HepG2 (cell line): ENCODE measurements at regions not wholly inside any gene's neighbourhood (a gene's known extent, or its start where the extent isn't known, plus 50 kb on each side); places are given as distances from the start of the nearest gene placed in this dataset.
"Not testable (repeated sequence)": the region's sequence is repeated elsewhere in the genome, so short reads cannot be mapped to it uniquely, and the experiment has no call there.

Source experiments
- ATAC-seq: fragments of 200-7000 bp; cut with Tn5 transposase; 3 replicates; pipeline ENCODE4 v1.9.1; 2020; ENCODE audit warnings: mild to moderate bottlenecking, moderate library complexity
- BruUV-seq: library from RNA; stranded (reverse); fragments of 400-500 nt; replicated peaks from 2 replicates; lab custom pipeline; 2021; lab: Mats Ljungman, UMichigan
- CTCF ChIA-PET: fragments of 300-600 bp; formaldehyde crosslinking; extraction: SDS; loops from one replicate; lab custom pipeline; 2021; ENCODE audit warnings: low total read pairs, inconsistent platforms, low intra/inter-chr PET ratio; lab: Yijun Ruan, JAX
- POLR2A ChIA-PET: fragments of 350-600 bp; sonication (Branson Sonifier 250); formaldehyde crosslinking; loops from one replicate; lab custom pipeline; 2020; ENCODE audit warnings: antibody characterized with exemption, inconsistent platforms; lab: Yijun Ruan, JAX
- DNase-seq: peaks from one replicate; pipeline ENCODE4 v3.0.0-alpha.2; 2015; ENCODE audit warnings: low spot score
- FAIRE-seq: peaks from 3 replicates; lab custom pipeline; 2011; peaks lifted over from hg19 to GRCh38; lab: Jason Lieb, UNC
- H2AFZ ChIP-seq: one replicate; pipeline ENCODE4 v1.6.1; 2011; ENCODE audit warnings: low read length, inconsistent platforms
- H3K27ac ChIP-seq: fragments of 300-600 bp; 3 replicates; pipeline ENCODE4 v1.8.0; 2011; ENCODE audit warnings: mixed run types, mild to moderate bottlenecking, mixed read lengths, low read length, inconsistent platforms; ENCODE audit not compliant: insufficient read depth; ENCODE audit errors: extremely low read length
- H3K27me3 ChIP-seq, 2 experiments: fragments of 200-600 bp in 1 of 2; 2 replicates in 1 of 2; 3 replicates in 1 of 2; pipeline versions ENCODE4 v1.6.0 to v1.8.0; 2011; ENCODE audit warnings: low read length in 2 of 2, mild to moderate bottlenecking in 2 of 2, moderate library complexity in 2 of 2, inconsistent platforms in 1 of 2; ENCODE audit not compliant: insufficient read depth in 2 of 2, control insufficient read depth in 1 of 2
- H3K36me3 ChIP-seq, 2 experiments: fragments of 200-600 bp in 1 of 2; replicated peaks in 1 of 2; 2 replicates in 1 of 2; 3 replicates in 1 of 2; pipeline versions ENCODE4 v1.5.1 to v1.8.0; 2011; ENCODE audit warnings: low read length in 2 of 2, inconsistent platforms in 1 of 2; ENCODE audit not compliant: insufficient read depth in 2 of 2, control insufficient read depth in 1 of 2
- H3K4me1 ChIP-seq: 2 replicates; pipeline ENCODE4 v1.5.1; 2012; ENCODE audit warnings: low read length, inconsistent platforms; ENCODE audit not compliant: insufficient read depth
- H3K4me2 ChIP-seq: 2 replicates; pipeline ENCODE4 v1.6.0; 2011; ENCODE audit warnings: low read depth, low read length, inconsistent platforms
- H3K4me3 ChIP-seq, 3 experiments: fragments of 200-600 bp in 1 of 3; sonication (generic), shearing (Covaris generic) in 1 of 3; replicated peaks in 1 of 3; 2 replicates each; pipeline ENCODE4 v1.5.1; 2011 to 2016; ENCODE audit warnings: low read length in 3 of 3, inconsistent platforms in 2 of 3, low read depth in 2 of 3, mild to moderate bottlenecking in 2 of 3, control low read depth in 1 of 3, mixed read lengths in 1 of 3; ENCODE audit not compliant: insufficient read depth in 1 of 3
- H3K79me2 ChIP-seq: one replicate; pipeline ENCODE4 v1.6.1; 2011; ENCODE audit warnings: low read length, inconsistent platforms; ENCODE audit not compliant: insufficient read depth
- H3K9ac ChIP-seq: 2 replicates; pipeline ENCODE4 v1.6.0; 2011; ENCODE audit warnings: mild to moderate bottlenecking, low read depth, low read length, inconsistent platforms; ENCODE audit not compliant: insufficient read depth
- H3K9me3 ChIP-seq: 2 replicates; pipeline ENCODE4 v1.5.1; 2012; ENCODE audit warnings: mild to moderate bottlenecking, low read length
- H4K20me1 ChIP-seq: 2 replicates; pipeline ENCODE4 v1.6.0; 2011; ENCODE audit warnings: inconsistent platforms, mild to moderate bottlenecking, low read length, moderate library complexity; ENCODE audit not compliant: insufficient read depth
- AGO2 ChIP-seq: fragments of 200-400 bp; formaldehyde crosslinking; optimal IDR thresholded peaks from 2 replicates; pipeline ENCODE3; 2017; ENCODE audit warnings: mild to moderate bottlenecking, low read depth, low read length, moderate library complexity
- AKAP8 ChIP-seq: sonication (generic); formaldehyde crosslinking; IDR thresholded peaks from 2 replicates; pipeline ENCODE4 v1.5.1; 2020; ENCODE audit warnings: mild to moderate bottlenecking, missing genetic modification reagents
- HOXA5 ChIP-seq: sonication (generic); formaldehyde crosslinking; IDR thresholded peaks from 2 replicates; pipeline ENCODE4 v1.4.0; 2020; ENCODE audit warnings: missing genetic modification reagents
- MYC ChIP-seq: sonication (generic); formaldehyde crosslinking; IDR thresholded peaks from 2 replicates; pipeline ENCODE4 v1.9.0; 2021; ENCODE audit warnings: missing genetic modification reagents, borderline replicate concordance
- XBP1 ChIP-seq: sonication (generic); formaldehyde crosslinking; IDR thresholded peaks from 2 replicates; pipeline ENCODE4 v1.5.0; 2020; ENCODE audit warnings: missing genetic modification reagents
- ZNF24 ChIP-seq: fragments of 450-650 bp; IDR thresholded peaks from 2 replicates; pipeline ENCODE4 v1.6.1; 2017; ENCODE audit warnings: antibody characterized with exemption, mild to moderate bottlenecking
- ZNF891 ChIP-seq: sonication (generic); formaldehyde crosslinking; IDR thresholded peaks from 2 replicates; pipeline ENCODE4 v1.5.0; 2020; ENCODE audit warnings: mild to moderate bottlenecking, missing genetic modification reagents
- WGBS: methylation state at CpG from one replicate; pipeline ENCODE4 v1.1.6; 2017; ENCODE audit warnings: low lambda C conversion rate; 5-methylcytosine and 5-hydroxymethylcytosine counted together
- in situ Hi-C: cut with HindIII; loops from 2 replicates; pipeline ENCODE4 v1.10.0; 2017; ENCODE audit warnings: low pct_unique_long_range_greater_than_20kb; ENCODE audit not compliant: extremely low pct_ligation_motif_present
- intact Hi-C: fragments of 100-400 bp; cut with micrococcal nuclease; formaldehyde crosslinking; loops from one replicate; pipeline ENCODE4 v1.10.0; 2022; ENCODE audit not compliant: unreplicated experiment
- TF ChIP-seq, protein P1 (sequence below): sonication (generic); formaldehyde crosslinking; IDR thresholded peaks from 2 replicates; pipeline ENCODE4 v1.5.0; 2020; ENCODE audit warnings: mild to moderate bottlenecking, missing genetic modification reagents, borderline replicate concordance
- TF ChIP-seq, protein P2 (sequence below): sonication (generic); formaldehyde crosslinking; IDR thresholded peaks from 2 replicates; pipeline ENCODE4 v1.4.0; 2020; ENCODE audit warnings: missing genetic modification reagents

DNA sequence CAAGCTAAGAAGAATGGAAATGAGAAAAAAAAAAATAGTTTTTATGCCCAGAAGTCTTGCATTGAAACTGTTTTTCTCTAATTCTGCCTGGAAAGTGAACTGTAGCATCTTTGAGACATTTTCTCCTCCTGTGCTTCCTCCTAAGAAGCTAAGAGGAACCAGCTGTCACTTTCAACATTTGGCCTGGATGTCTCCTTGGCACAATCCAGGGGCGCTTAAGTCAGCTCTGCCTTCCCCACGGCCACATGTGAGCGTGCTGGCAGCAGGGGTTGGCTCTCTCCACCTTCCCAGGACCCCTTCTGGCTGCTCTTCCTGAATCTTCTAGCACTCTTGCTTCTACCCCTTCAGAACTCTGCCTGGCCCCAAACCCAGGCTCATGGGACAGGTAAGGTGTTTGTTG is 289.6 kb upstream of the ADARB2 start (continued):
- TF ChIP-seq, protein P1, sequence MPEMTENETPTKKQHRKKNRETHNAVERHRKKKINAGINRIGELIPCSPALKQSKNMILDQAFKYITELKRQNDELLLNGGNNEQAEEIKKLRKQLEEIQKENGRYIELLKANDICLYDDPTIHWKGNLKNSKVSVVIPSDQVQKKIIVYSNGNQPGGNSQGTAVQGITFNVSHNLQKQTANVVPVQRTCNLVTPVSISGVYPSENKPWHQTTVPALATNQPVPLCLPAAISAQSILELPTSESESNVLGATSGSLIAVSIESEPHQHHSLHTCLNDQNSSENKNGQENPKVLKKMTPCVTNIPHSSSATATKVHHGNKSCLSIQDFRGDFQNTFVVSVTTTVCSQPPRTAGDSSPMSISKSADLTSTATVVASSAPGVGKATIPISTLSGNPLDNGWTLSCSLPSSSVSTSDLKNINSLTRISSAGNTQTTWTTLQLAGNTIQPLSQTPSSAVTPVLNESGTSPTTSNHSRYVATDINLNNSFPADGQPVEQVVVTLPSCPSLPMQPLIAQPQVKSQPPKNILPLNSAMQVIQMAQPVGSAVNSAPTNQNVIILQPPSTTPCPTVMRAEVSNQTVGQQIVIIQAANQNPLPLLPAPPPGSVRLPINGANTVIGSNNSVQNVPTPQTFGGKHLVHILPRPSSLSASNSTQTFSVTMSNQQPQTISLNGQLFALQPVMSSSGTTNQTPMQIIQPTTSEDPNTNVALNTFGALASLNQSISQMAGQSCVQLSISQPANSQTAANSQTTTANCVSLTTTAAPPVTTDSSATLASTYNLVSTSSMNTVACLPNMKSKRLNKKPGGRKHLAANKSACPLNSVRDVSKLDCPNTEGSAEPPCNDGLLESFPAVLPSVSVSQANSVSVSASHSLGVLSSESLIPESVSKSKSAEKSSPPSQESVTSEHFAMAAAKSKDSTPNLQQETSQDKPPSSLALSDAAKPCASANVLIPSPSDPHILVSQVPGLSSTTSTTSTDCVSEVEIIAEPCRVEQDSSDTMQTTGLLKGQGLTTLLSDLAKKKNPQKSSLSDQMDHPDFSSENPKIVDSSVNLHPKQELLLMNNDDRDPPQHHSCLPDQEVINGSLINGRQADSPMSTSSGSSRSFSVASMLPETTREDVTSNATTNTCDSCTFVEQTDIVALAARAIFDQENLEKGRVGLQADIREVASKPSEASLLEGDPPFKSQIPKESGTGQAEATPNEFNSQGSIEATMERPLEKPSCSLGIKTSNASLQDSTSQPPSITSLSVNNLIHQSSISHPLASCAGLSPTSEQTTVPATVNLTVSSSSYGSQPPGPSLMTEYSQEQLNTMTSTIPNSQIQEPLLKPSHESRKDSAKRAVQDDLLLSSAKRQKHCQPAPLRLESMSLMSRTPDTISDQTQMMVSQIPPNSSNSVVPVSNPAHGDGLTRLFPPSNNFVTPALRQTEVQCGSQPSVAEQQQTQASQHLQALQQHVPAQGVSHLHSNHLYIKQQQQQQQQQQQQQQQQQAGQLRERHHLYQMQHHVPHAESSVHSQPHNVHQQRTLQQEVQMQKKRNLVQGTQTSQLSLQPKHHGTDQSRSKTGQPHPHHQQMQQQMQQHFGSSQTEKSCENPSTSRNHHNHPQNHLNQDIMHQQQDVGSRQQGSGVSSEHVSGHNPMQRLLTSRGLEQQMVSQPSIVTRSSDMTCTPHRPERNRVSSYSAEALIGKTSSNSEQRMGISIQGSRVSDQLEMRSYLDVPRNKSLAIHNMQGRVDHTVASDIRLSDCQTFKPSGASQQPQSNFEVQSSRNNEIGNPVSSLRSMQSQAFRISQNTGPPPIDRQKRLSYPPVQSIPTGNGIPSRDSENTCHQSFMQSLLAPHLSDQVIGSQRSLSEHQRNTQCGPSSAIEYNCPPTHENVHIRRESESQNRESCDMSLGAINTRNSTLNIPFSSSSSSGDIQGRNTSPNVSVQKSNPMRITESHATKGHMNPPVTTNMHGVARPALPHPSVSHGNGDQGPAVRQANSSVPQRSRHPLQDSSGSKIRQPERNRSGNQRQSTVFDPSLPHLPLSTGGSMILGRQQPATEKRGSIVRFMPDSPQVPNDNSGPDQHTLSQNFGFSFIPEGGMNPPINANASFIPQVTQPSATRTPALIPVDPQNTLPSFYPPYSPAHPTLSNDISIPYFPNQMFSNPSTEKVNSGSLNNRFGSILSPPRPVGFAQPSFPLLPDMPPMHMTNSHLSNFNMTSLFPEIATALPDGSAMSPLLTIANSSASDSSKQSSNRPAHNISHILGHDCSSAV, result no peak
- TF ChIP-seq XBP1 (CRISPR knock-in tag) (no peak), AGO2 (no peak), HOXA5 (no peak), ZNF24 (no peak), MYC (CRISPR knock-in tag) (no peak), AKAP8 (CRISPR knock-in tag) (no peak), ZNF891 (no peak)
- TF ChIP-seq, protein P2, sequence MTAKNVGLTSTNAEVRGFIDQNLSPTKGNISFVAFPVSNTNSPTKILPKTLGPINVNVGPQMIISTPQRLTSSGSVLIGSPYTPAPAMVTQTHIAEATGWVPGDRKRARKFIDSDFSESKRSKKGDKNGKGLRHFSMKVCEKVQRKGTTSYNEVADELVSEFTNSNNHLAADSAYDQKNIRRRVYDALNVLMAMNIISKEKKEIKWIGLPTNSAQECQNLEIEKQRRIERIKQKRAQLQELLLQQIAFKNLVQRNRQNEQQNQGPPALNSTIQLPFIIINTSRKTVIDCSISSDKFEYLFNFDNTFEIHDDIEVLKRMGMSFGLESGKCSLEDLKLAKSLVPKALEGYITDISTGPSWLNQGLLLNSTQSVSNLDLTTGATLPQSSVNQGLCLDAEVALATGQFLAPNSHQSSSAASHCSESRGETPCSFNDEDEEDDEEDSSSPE, result no peak

DNA sequence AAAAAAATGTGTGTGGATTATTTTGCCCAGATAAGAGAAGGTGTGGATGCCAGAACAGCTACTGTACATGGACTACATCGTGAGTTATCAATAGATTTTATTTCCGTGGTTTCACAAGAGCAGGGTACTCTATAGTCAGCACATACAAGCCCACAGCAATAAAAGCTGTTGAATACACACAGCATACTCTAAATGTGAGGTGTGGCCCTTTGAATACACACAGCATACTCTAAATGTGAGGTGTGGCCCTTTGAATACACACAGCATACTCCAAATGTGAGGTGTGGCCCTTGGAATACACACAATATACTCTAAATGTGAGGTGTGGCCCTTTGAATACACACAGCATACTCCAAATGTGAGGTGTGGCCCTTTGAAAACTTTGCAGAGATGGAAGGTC is 287.4 kb upstream of the ADARB2 start:
- H4K20me1 ChIP-seq, H3K27ac ChIP-seq, H3K4me2 ChIP-seq, H3K9me3 ChIP-seq, H3K27me3 ChIP-seq, ATAC-seq, CTCF ChIA-PET, POLR2A ChIA-PET, H3K4me1 ChIP-seq, H3K9ac ChIP-seq, H3K4me3 ChIP-seq, DNase-seq, H3K79me2 ChIP-seq, BruUV-seq, H3K36me3 ChIP-seq, in situ Hi-C loops, intact Hi-C loops, H2AFZ ChIP-seq, FAIRE-seq: not testable (repeated sequence)
- WGBS, result 0% methylated on average over 2 of the region's 2 CpGs
